ENCODE measurements at regions not wholly inside any gene's neighbourhood (a gene's known extent, or its start where the extent isn't known, plus 50 kb on each side); places are given as distances from the start of the nearest gene placed in this dataset.
"Not testable (repeated sequence)": the region's sequence is repeated elsewhere in the genome, so short reads cannot be mapped to it uniquely, and the experiment has no call there.

DNA sequence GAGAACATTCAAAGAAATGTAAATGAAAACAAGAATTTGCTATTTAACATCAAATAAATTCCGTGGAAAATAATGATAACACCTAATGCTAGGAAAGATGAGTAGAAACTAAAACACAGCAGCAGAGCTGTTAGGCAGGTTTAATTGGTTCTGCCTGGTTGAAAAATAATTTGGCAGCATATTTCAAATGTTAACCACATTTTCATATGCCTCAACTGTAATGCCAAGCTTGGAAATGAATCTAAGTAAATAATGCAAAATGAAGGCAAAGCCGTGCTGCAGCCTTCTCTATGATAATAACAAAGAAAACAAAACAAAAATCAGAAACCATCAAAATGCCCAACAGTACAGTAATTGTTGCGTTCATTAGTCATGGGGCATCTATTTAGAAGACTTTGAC, 79.9 kb upstream of the MSX2 start:
- Histone ChIP-seq H3K9me3 (ENCODE audit: low read depth) (no peaks in the 10 kb centered on the region), H2AFZ (no peak overlapping the region), H3K27me3 (replicated peaks; ENCODE audit: insufficient read depth) (no peaks in the 10 kb centered on the region), H3K27ac (no peak overlapping the region), H3K4me1 (ENCODE audit: insufficient read depth) (no peaks in the 10 kb centered on the region), H3K79me2 (ENCODE audit: insufficient read depth) (no peaks in the 10 kb centered on the region), H4K20me1 (ENCODE audit: insufficient read depth) (no peaks in the 10 kb centered on the region), H3K4me2 (ENCODE audit: unreplicated experiment) (no peak overlapping the region), H3K9me2 (ENCODE audit: insufficient read depth) (no peaks in the 10 kb centered on the region), H3F3A (ENCODE audit: insufficient read depth) (no peaks in the 10 kb centered on the region), H3K9ac (no peak overlapping the region), H3K36me3 (ENCODE audit: low read depth) (no peaks in the 10 kb centered on the region), H3K4me3 (no peak overlapping the region)
- 28 to 37% methylated on average over 3 of the region's 3 CpGs for WGBS, 2 experiments (ENCODE audit: low coverage in 1 of 2, low lambda C conversion rate in 2 of 2, missing lambda C conversion rate in 2 of 2)
- in situ Hi-C loops (cut with MboI), result no loop called here
- DNase-seq, result no peak
- TF ChIP-seq EZH2 (IDR thresholded peaks at IDR 0.05; ENCODE audit: insufficient read depth, poor library complexity, severe bottlenecking) (no peak), EZH2phosphoT487 (IDR thresholded peaks at IDR 0.05; ENCODE audit: insufficient read depth, low read depth) (no peak)

DNA sequence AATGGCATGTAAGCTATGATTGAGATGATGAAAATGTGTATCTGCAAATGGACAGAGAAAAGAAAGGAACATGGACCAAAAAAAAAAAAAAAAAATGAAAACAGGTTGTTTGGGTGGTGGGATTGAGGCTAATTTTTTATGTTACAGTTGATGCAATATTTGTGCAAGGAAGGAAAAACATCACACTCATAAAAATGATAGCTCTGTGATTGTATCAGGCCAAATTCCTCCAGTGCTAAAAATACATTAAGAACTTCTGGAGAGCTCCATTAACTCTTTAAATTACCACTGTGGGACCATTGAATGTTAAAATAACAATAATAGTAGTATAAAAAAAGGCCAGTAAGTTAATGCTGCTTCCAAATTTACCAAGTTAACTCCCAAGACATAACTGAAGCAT, 79.5 kb upstream of the MSX2 start:
- in situ Hi-C loops (cut with MboI), result no loop called here
- no peak for DNase-seq
- Histone ChIP-seq H3K9me2 (ENCODE audit: insufficient read depth) (no peaks in the 10 kb centered on the region), H3K4me2 (ENCODE audit: unreplicated experiment) (no peak overlapping the region), H3K27ac (no peak overlapping the region), H3K9me3 (ENCODE audit: low read depth) (no peaks in the 10 kb centered on the region), H4K20me1 (ENCODE audit: insufficient read depth) (no peaks in the 10 kb centered on the region), H3K4me1 (ENCODE audit: insufficient read depth) (no peaks in the 10 kb centered on the region), H3K79me2 (ENCODE audit: insufficient read depth) (no peaks in the 10 kb centered on the region), H3K36me3 (ENCODE audit: low read depth) (no peaks in the 10 kb centered on the region), H3K9ac (no peak overlapping the region), H3K27me3 (replicated peaks; ENCODE audit: insufficient read depth) (no peaks in the 10 kb centered on the region), H3K4me3 (no peak overlapping the region), H2AFZ (no peak overlapping the region), H3F3A (ENCODE audit: insufficient read depth) (no peaks in the 10 kb centered on the region)
- no peak for TF ChIP-seq EZH2 (IDR thresholded peaks at IDR 0.05; ENCODE audit: insufficient read depth, poor library complexity, severe bottlenecking)
- no peak for TF ChIP-seq EZH2phosphoT487 (IDR thresholded peaks at IDR 0.05; ENCODE audit: insufficient read depth, low read depth)

GRCh38 chr5:174645677-174646076, 78.7 kb upstream of the MSX2 start:
- H3K9me3 ChIP-seq (ENCODE audit: low read depth), result no peaks in the 10 kb centered on the region
- no peaks in the 10 kb centered on the region for H3K36me3 ChIP-seq (ENCODE audit: low read depth)
- no peaks in the 10 kb centered on the region for H4K20me1 ChIP-seq (ENCODE audit: insufficient read depth)
- DNase-seq, result no peak
- H3F3A ChIP-seq (ENCODE audit: insufficient read depth), result no peaks in the 10 kb centered on the region
- TF ChIP-seq EZH2phosphoT487 (IDR thresholded peaks at IDR 0.05; ENCODE audit: insufficient read depth, low read depth) (no peak), EZH2 (IDR thresholded peaks at IDR 0.05; ENCODE audit: insufficient read depth, poor library complexity, severe bottlenecking) (no peak)
- in situ Hi-C loops (cut with MboI), result no loop called here
- no peaks in the 10 kb centered on the region for H3K4me1 ChIP-seq (ENCODE audit: insufficient read depth)
- H3K4me3 ChIP-seq, result no peak overlapping the region
- H2AFZ ChIP-seq, result no peak overlapping the region
- no peak overlapping the region for H3K4me2 ChIP-seq (ENCODE audit: unreplicated experiment)
- no peaks in the 10 kb centered on the region for H3K79me2 ChIP-seq (ENCODE audit: insufficient read depth)
- H3K9ac ChIP-seq, result no peak overlapping the region
- no peak overlapping the region for H3K27ac ChIP-seq
- H3K9me2 ChIP-seq (ENCODE audit: insufficient read depth), result no peaks in the 10 kb centered on the region
- WGBS, 2 experiments (ENCODE audit: low coverage in 1 of 2, low lambda C conversion rate in 2 of 2, missing lambda C conversion rate in 2 of 2), result 31 to 35% methylated on average over 4 of the region's 4 CpGs
- H3K27me3 ChIP-seq (replicated peaks; ENCODE audit: insufficient read depth), result no peaks in the 10 kb centered on the region

GRCh38 chr5:174648618-174649017, 75.8 kb upstream of the MSX2 start:
- H3K9me2 ChIP-seq (ENCODE audit: insufficient read depth); H3K27me3 ChIP-seq (replicated peaks; ENCODE audit: insufficient read depth); H3K27ac ChIP-seq; H3K4me1 ChIP-seq (ENCODE audit: insufficient read depth); DNase-seq; H3K4me3 ChIP-seq; H3K36me3 ChIP-seq (ENCODE audit: low read depth); H2AFZ ChIP-seq; H3K79me2 ChIP-seq (ENCODE audit: insufficient read depth); H3F3A ChIP-seq (ENCODE audit: insufficient read depth); H3K4me2 ChIP-seq (ENCODE audit: unreplicated experiment); H3K9ac ChIP-seq; H4K20me1 ChIP-seq (ENCODE audit: insufficient read depth); in situ Hi-C loops (cut with MboI); H3K9me3 ChIP-seq (ENCODE audit: low read depth): not testable (repeated sequence)
- whole genome bisulfite sequencing, 2 experiments (ENCODE audit: low coverage in 1 of 2, low lambda C conversion rate in 2 of 2, missing lambda C conversion rate in 2 of 2), result 28 to 34% methylated on average over 4 of the region's 4 CpGs

DNA sequence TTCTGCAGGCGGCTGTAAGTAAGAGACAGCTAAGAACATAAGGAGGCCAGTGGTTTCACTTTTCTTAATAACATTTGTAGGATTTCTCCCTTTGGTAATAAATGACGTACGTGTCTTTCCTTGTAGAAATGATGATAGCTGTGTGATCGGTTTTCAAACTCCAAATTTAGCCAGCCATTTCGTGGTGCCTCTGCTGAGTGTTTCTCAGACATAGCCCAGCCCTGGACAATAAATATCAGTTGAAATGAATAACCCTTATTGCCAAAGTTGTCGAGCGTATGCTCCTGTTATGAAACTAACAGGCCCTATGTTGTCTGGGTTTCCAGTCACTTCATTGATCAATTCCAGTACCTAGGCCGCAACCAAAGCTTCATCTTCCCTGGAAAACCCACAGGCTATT, 75.0 kb upstream of the MSX2 start:
- Histone ChIP-seq H3K4me3 (no peak overlapping the region), H3F3A (ENCODE audit: insufficient read depth) (no peaks in the 10 kb centered on the region), H3K4me1 (ENCODE audit: insufficient read depth) (no peaks in the 10 kb centered on the region), H3K27me3 (replicated peaks; ENCODE audit: insufficient read depth) (no peaks in the 10 kb centered on the region), H2AFZ (no peak overlapping the region), H4K20me1 (ENCODE audit: insufficient read depth) (no peaks in the 10 kb centered on the region), H3K9me2 (ENCODE audit: insufficient read depth) (no peaks in the 10 kb centered on the region), H3K79me2 (ENCODE audit: insufficient read depth) (no peaks in the 10 kb centered on the region), H3K36me3 (ENCODE audit: low read depth) (no peaks in the 10 kb centered on the region), H3K4me2 (ENCODE audit: unreplicated experiment) (no peak overlapping the region), H3K9ac (no peak overlapping the region), H3K9me3 (ENCODE audit: low read depth) (no peaks in the 10 kb centered on the region), H3K27ac (no peak overlapping the region)
- no peak for DNase-seq
- 16 to 18% methylated on average over 8 of the region's 8 CpGs for WGBS, 2 experiments (ENCODE audit: low coverage in 1 of 2, low lambda C conversion rate in 2 of 2, missing lambda C conversion rate in 2 of 2)
- in situ Hi-C loops (cut with MboI), result no loop called here
- TF ChIP-seq EZH2 (IDR thresholded peaks at IDR 0.05; ENCODE audit: insufficient read depth, poor library complexity, severe bottlenecking), result no peak
- no peak for TF ChIP-seq EZH2phosphoT487 (IDR thresholded peaks at IDR 0.05; ENCODE audit: insufficient read depth, low read depth)
